HL-60 (cell line): ENCODE measurements at regions not wholly inside any gene's neighbourhood (a gene's known extent, or its start where the extent isn't known, plus 50 kb on each side); places are given as distances from the start of the nearest gene placed in this dataset.

Experiments
- POLR2AphosphoS5 ChIP-seq: IDR thresholded peaks from 2 replicates; pipeline ENCODE4 v1.6.1; 2012; ENCODE audit warnings: low read depth
- SPI1 ChIP-seq: IDR thresholded peaks from 2 replicates; pipeline ENCODE4 v1.6.1; 2012; ENCODE audit warnings: low read depth, mild to moderate bottlenecking, borderline replicate concordance
- TF ChIP-seq, protein P1 (sequence below): IDR thresholded peaks from one replicate; pipeline ENCODE4 v1.5.1; 2011; ENCODE audit warnings: low read length, control low read depth, inconsistent platforms; ENCODE audit not compliant: insufficient read depth

DNA sequence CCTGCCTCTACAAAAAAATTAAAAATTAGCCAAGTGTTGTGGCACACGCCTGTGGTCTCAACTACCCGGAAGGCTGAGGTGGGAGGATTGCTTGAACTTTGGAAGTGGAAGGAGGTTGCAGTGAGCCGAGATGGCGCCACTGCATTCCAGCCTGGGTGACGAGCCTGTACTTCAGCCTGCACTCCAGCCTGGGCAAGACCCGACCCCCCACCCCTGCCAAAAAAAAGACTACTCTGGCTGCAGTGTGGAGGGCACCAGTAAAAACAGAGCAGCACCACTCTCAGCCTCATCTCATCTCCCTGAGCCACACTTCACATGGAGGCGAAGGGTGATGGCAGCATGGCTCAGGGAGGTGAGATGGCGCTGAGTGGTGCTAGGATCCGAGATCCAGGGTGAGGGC is 50.3 kb upstream of the THY1 start:
- TF ChIP-seq SPI1 (no peak), POLR2AphosphoS5 (no peak)
- TF ChIP-seq, protein P1, sequence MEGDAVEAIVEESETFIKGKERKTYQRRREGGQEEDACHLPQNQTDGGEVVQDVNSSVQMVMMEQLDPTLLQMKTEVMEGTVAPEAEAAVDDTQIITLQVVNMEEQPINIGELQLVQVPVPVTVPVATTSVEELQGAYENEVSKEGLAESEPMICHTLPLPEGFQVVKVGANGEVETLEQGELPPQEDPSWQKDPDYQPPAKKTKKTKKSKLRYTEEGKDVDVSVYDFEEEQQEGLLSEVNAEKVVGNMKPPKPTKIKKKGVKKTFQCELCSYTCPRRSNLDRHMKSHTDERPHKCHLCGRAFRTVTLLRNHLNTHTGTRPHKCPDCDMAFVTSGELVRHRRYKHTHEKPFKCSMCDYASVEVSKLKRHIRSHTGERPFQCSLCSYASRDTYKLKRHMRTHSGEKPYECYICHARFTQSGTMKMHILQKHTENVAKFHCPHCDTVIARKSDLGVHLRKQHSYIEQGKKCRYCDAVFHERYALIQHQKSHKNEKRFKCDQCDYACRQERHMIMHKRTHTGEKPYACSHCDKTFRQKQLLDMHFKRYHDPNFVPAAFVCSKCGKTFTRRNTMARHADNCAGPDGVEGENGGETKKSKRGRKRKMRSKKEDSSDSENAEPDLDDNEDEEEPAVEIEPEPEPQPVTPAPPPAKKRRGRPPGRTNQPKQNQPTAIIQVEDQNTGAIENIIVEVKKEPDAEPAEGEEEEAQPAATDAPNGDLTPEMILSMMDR, result no peak
